GM18517 (cell line): ENCODE measurements at regions not wholly inside any gene's neighbourhood (a gene's known extent, or its start where the extent isn't known, plus 50 kb on each side); places are given as distances from the start of the nearest gene placed in this dataset.
"Not testable (repeated sequence)": the region's sequence is repeated elsewhere in the genome, so short reads cannot be mapped to it uniquely, and the experiment has no call there.

Experiments used
- ATAC-seq: cut with Tn5 transposase; IDR thresholded peaks from one replicate; pipeline ENCODE4 v1.9.1; 2021; ENCODE audit warnings: mild to moderate bottlenecking, moderate library complexity; ENCODE audit not compliant: unreplicated experiment

- no peak for ATAC-seq
Measured at GRCh38 chr14:92223025-92223424, 99.9 kb upstream of the SLC24A4 start.

GRCh38 chr14:92224358-92224954, 98.5 kb upstream of the SLC24A4 start:
- no peak for ATAC-seq

- no peak for ATAC-seq
Measured at GRCh38 chr14:92225731-92226130, 97.2 kb upstream of the SLC24A4 start.

GRCh38 chr14:92226166-92226565, 96.8 kb upstream of the SLC24A4 start:
- ATAC-seq, result not testable (repeated sequence)

- ATAC-seq, result no peak
Measured at GRCh38 chr14:92236243-92236900, 86.6 kb upstream of the SLC24A4 start.

GRCh38 chr14:92240658-92241057, 82.3 kb upstream of the SLC24A4 start:
- no peak for ATAC-seq

- no peak for ATAC-seq
Measured at GRCh38 chr14:92241966-92242595, 80.9 kb upstream of the SLC24A4 start.

- no peak for ATAC-seq
Measured at GRCh38 chr14:92244805-92245204, 78.2 kb upstream of the SLC24A4 start.

- no peak for ATAC-seq
Measured at GRCh38 chr14:92247341-92247740, 75.6 kb upstream of the SLC24A4 start.

GRCh38 chr14:92247947-92248346, 75.0 kb upstream of the SLC24A4 start:
- ATAC-seq, result no peak

- no peak for ATAC-seq
Measured at GRCh38 chr14:92248696-92249095, 74.3 kb upstream of the SLC24A4 start.

GRCh38 chr14:92250366-92250765, 72.6 kb upstream of the SLC24A4 start:
- ATAC-seq, result not testable (repeated sequence)

GRCh38 chr14:92252323-92252722, 70.6 kb upstream of the SLC24A4 start:
- ATAC-seq, result no peak

- no peak for ATAC-seq
Measured at GRCh38 chr14:92253381-92253894, 69.5 kb upstream of the SLC24A4 start.

- ATAC-seq, result no peak
Measured at GRCh38 chr14:92254786-92255185, 68.2 kb upstream of the SLC24A4 start.

GRCh38 chr14:92258934-92259333, 64.0 kb upstream of the SLC24A4 start:
- no peak for ATAC-seq

- ATAC-seq, result peak; percentile 80
Measured at GRCh38 chr14:92259613-92260357, 63.2 kb upstream of the SLC24A4 start.

- ATAC-seq, result no peak
Measured at GRCh38 chr14:92263681-92264080, 59.3 kb upstream of the SLC24A4 start.

GRCh38 chr14:92264195-92264594, 58.8 kb upstream of the SLC24A4 start:
- ATAC-seq, result no peak

GRCh38 chr14:92266216-92266615, 56.7 kb upstream of the SLC24A4 start:
- no peak for ATAC-seq
